ENCODE measurements at regions not wholly inside any gene's neighbourhood (a gene's known extent, or its start where the extent isn't known, plus 50 kb on each side); places are given as distances from the start of the nearest gene placed in this dataset.

GRCh38 chr18:43514747-43515146 lies 237.5 kb upstream of the SYT4 start:
- DNase-seq: no peak
- Mint-ChIP-seq H3K36me3 (no peaks in the 10 kb centered on the region), H3K4me1 (no peaks in the 10 kb centered on the region), H3K4me3 (no peak overlapping the region), H3K9me3 (peaks cover 8% of the 10 kb centered on the region), H3K27ac (no peak overlapping the region), H3K27me3 (no peaks in the 10 kb centered on the region)

- Mint-ChIP-seq H3K27me3 (no peaks in the 10 kb centered on the region), H3K9me3 (peaks cover 8% of the 10 kb centered on the region), H3K4me3 (no peak overlapping the region)
Observed at GRCh38 chr18:43515481-43515880, 238.2 kb upstream of the SYT4 start.

GRCh38 chr18:43524260-43524659 lies 247.0 kb upstream of the SYT4 start:
- Mint-ChIP-seq H3K9me3 (no peaks in the 10 kb centered on the region), H3K27me3 (no peaks in the 10 kb centered on the region), H3K4me3 (no peak overlapping the region), H3K36me3 (no peaks in the 10 kb centered on the region), H3K27ac (no peak overlapping the region), H3K4me1 (no peaks in the 10 kb centered on the region)
- DNase-seq: no peak

More at GRCh38 chr18:43515481-43515880, 238.2 kb upstream of the SYT4 start:
- Mint-ChIP-seq H3K36me3 (no peaks in the 10 kb centered on the region), H3K4me1 (no peaks in the 10 kb centered on the region), H3K27ac (no peak overlapping the region)
- no peak for DNase-seq

GRCh38 chr18:43525169-43525568 lies 247.9 kb upstream of the SYT4 start:
- no peak overlapping the region for H3K27ac Mint-ChIP-seq
- no peaks in the 10 kb centered on the region for H3K27me3 Mint-ChIP-seq

GRCh38 chr18:43526426-43527145 lies 249.3 kb upstream of the SYT4 start:
- no peak overlapping the region for H3K4me3 Mint-ChIP-seq
- no peaks in the 10 kb centered on the region for H3K27me3 Mint-ChIP-seq
- no peak overlapping the region for H3K27ac Mint-ChIP-seq
- no peaks in the 10 kb centered on the region for H3K36me3 Mint-ChIP-seq
- no peaks in the 10 kb centered on the region for H3K9me3 Mint-ChIP-seq
- DNase-seq: no peak
- H3K4me1 Mint-ChIP-seq: no peaks in the 10 kb centered on the region

More at GRCh38 chr18:43525169-43525568, 247.9 kb upstream of the SYT4 start:
- no peaks in the 10 kb centered on the region for H3K4me1 Mint-ChIP-seq
- DNase-seq: no peak
- H3K4me3 Mint-ChIP-seq: no peak overlapping the region
- H3K36me3 Mint-ChIP-seq: no peaks in the 10 kb centered on the region
- H3K9me3 Mint-ChIP-seq: no peaks in the 10 kb centered on the region

GRCh38 chr18:43531438-43531837 lies 254.1 kb upstream of the SYT4 start:
- Mint-ChIP-seq H3K4me3 (no peak overlapping the region), H3K27ac (no peak overlapping the region), H3K4me1 (no peaks in the 10 kb centered on the region), H3K36me3 (no peaks in the 10 kb centered on the region), H3K9me3 (no peaks in the 10 kb centered on the region), H3K27me3 (no peaks in the 10 kb centered on the region)
- no peak for DNase-seq

- Mint-ChIP-seq H3K27me3 (no peaks in the 10 kb centered on the region), H3K4me1 (no peaks in the 10 kb centered on the region), H3K9me3 (no peaks in the 10 kb centered on the region), H3K4me3 (no peak overlapping the region), H3K36me3 (no peaks in the 10 kb centered on the region), H3K27ac (no peak overlapping the region)
- DNase-seq: no peak
Observed at GRCh38 chr18:43533371-43533770, 256.1 kb upstream of the SYT4 start.

GRCh38 chr18:43534511-43534910 lies 257.2 kb upstream of the SYT4 start:
- Mint-ChIP-seq H3K27ac (no peak overlapping the region), H3K9me3 (no peaks in the 10 kb centered on the region), H3K4me1 (no peaks in the 10 kb centered on the region), H3K36me3 (no peaks in the 10 kb centered on the region), H3K4me3 (no peak overlapping the region), H3K27me3 (no peaks in the 10 kb centered on the region)
- no peak for DNase-seq

- DNase-seq: no peak
- H3K27me3 Mint-ChIP-seq: no peaks in the 10 kb centered on the region
- no peak overlapping the region for H3K27ac Mint-ChIP-seq
- no peaks in the 10 kb centered on the region for H3K36me3 Mint-ChIP-seq
- no peak overlapping the region for H3K4me3 Mint-ChIP-seq
- peaks cover 3% of the 10 kb centered on the region for H3K9me3 Mint-ChIP-seq
- H3K4me1 Mint-ChIP-seq: no peaks in the 10 kb centered on the region
Observed at GRCh38 chr18:43539862-43540261, 262.6 kb upstream of the SYT4 start.

- H3K4me1 Mint-ChIP-seq: no peaks in the 10 kb centered on the region
Observed at GRCh38 chr18:43542016-43542415, 264.7 kb upstream of the SYT4 start.

GRCh38 chr18:43543236-43543635 lies 265.9 kb upstream of the SYT4 start:
- no peak for DNase-seq
- H3K36me3 Mint-ChIP-seq: no peaks in the 10 kb centered on the region
- H3K9me3 Mint-ChIP-seq: peaks cover 6% of the 10 kb centered on the region
- H3K27ac Mint-ChIP-seq: no peak overlapping the region
- no peaks in the 10 kb centered on the region for H3K4me1 Mint-ChIP-seq
- H3K27me3 Mint-ChIP-seq: no peaks in the 10 kb centered on the region
- H3K4me3 Mint-ChIP-seq: no peak overlapping the region

More at GRCh38 chr18:43542016-43542415, 264.7 kb upstream of the SYT4 start:
- Mint-ChIP-seq H3K27ac (no peak overlapping the region), H3K36me3 (no peaks in the 10 kb centered on the region), H3K9me3 (peaks cover 6% of the 10 kb centered on the region), H3K27me3 (no peaks in the 10 kb centered on the region), H3K4me3 (no peak overlapping the region)
- DNase-seq: no peak

GRCh38 chr18:43547456-43547855 lies 270.2 kb upstream of the SYT4 start:
- Mint-ChIP-seq H3K9me3 (peaks cover 13% of the 10 kb centered on the region), H3K36me3 (no peaks in the 10 kb centered on the region), H3K27ac (no peak overlapping the region), H3K27me3 (no peaks in the 10 kb centered on the region), H3K4me3 (no peak overlapping the region), H3K4me1 (no peaks in the 10 kb centered on the region)
- no peak for DNase-seq

GRCh38 chr18:43559507-43559906 lies 282.2 kb upstream of the SYT4 start:
- peaks cover 2% of the 10 kb centered on the region for H3K9me3 Mint-ChIP-seq
- H3K27ac Mint-ChIP-seq: no peak overlapping the region
- no peaks in the 10 kb centered on the region for H3K36me3 Mint-ChIP-seq
- no peak overlapping the region for H3K4me3 Mint-ChIP-seq
- no peaks in the 10 kb centered on the region for H3K27me3 Mint-ChIP-seq
- DNase-seq: no peak
- H3K4me1 Mint-ChIP-seq: no peaks in the 10 kb centered on the region

- Mint-ChIP-seq H3K4me1 (no peaks in the 10 kb centered on the region), H3K27me3 (no peaks in the 10 kb centered on the region), H3K4me3 (no peak overlapping the region), H3K9me3 (no peaks in the 10 kb centered on the region), H3K36me3 (no peaks in the 10 kb centered on the region), H3K27ac (no peak overlapping the region)
- DNase-seq: no peak
Observed at GRCh38 chr18:43563780-43564179, 286.5 kb upstream of the SYT4 start.

- H3K36me3 Mint-ChIP-seq: no peaks in the 10 kb centered on the region
- H3K4me3 Mint-ChIP-seq: no peak overlapping the region
- DNase-seq: no peak
- H3K27me3 Mint-ChIP-seq: no peaks in the 10 kb centered on the region
- H3K9me3 Mint-ChIP-seq: no peaks in the 10 kb centered on the region
- no peak overlapping the region for H3K27ac Mint-ChIP-seq
- no peaks in the 10 kb centered on the region for H3K4me1 Mint-ChIP-seq
Observed at GRCh38 chr18:43570593-43570992, 293.3 kb upstream of the SYT4 start.

- Mint-ChIP-seq H3K27me3 (no peaks in the 10 kb centered on the region), H3K27ac (no peak overlapping the region), H3K9me3 (no peaks in the 10 kb centered on the region), H3K4me1 (no peaks in the 10 kb centered on the region), H3K36me3 (no peaks in the 10 kb centered on the region), H3K4me3 (no peak overlapping the region)
- DNase-seq: no peak
Observed at GRCh38 chr18:43571078-43571689, 293.9 kb upstream of the SYT4 start.
